Nucleus accumbens (tissue), 56 donors: ENCODE measurements at regions not wholly inside any gene's neighbourhood (a gene's known extent, or its start where the extent isn't known, plus 50 kb on each side); places are given as distances from the start of the nearest gene placed in this dataset.
A peak's percentile ranks its signal among the peaks of the same experiment; 100 is the strongest.

Experiments used
- DNase-seq, 56 donors: peaks; one replicate each; lab custom pipeline; 2025; lab: John Stamatoyannopoulos, UW

GRCh38 chr7:57245206-57245605 lies 113.0 kb upstream of the ZNF479 start:
- no peak for DNase-seq

- DNase-seq: no peak
These were observed 118.6 kb upstream of the ZNF479 start for GRCh38 chr7:57250801-57251200.

- no peak for DNase-seq
These were observed 124.6 kb upstream of the ZNF479 start for GRCh38 chr7:57256637-57257375.

GRCh38 chr7:57274535-57275283 lies 142.5 kb upstream of the ZNF479 start:
- DNase-seq: no peak

GRCh38 chr7:57300747-57301146 lies 149.2 kb upstream of the ZNF716 start:
- no peak for DNase-seq

- DNase-seq: peak in 3 of 56 donors; percentile 1 to 12 (median 3)
These were observed 144.7 kb upstream of the ZNF716 start for GRCh38 chr7:57305192-57305748.

GRCh38 chr7:57308631-57309408 lies 141.2 kb upstream of the ZNF716 start:
- peak in 6 of 56 donors; percentile 0 to 18 (median 4) for DNase-seq

- DNase-seq: no peak
These were observed 122.9 kb upstream of the ZNF716 start for GRCh38 chr7:57327081-57327480.

- DNase-seq: no peak
These were observed 121.5 kb upstream of the ZNF716 start for GRCh38 chr7:57328457-57328856.

GRCh38 chr7:57328963-57329362 lies 121.0 kb upstream of the ZNF716 start:
- no peak for DNase-seq

GRCh38 chr7:57339198-57339944 lies 110.6 kb upstream of the ZNF716 start:
- no peak for DNase-seq

- DNase-seq: no peak
These were observed 107.0 kb upstream of the ZNF716 start for GRCh38 chr7:57342954-57343353.

GRCh38 chr7:57343901-57344622 lies 105.9 kb upstream of the ZNF716 start:
- no peak for DNase-seq

- DNase-seq: no peak
These were observed 105.0 kb upstream of the ZNF716 start for GRCh38 chr7:57344957-57345356.

- DNase-seq: no peak
These were observed 101.2 kb upstream of the ZNF716 start for GRCh38 chr7:57348646-57349269.

GRCh38 chr7:57354195-57354594 lies 95.8 kb upstream of the ZNF716 start:
- no peak for DNase-seq

GRCh38 chr7:57354679-57355338 lies 95.2 kb upstream of the ZNF716 start:
- no peak for DNase-seq

- no peak for DNase-seq
These were observed 88.6 kb upstream of the ZNF716 start for GRCh38 chr7:57361406-57361805.
